Cardiac muscle cell (in vitro differentiated cells and primary cell): ENCODE measurements at regions not wholly inside any gene's neighbourhood (a gene's known extent, or its start where the extent isn't known, plus 50 kb on each side); places are given as distances from the start of the nearest gene placed in this dataset.
"Not testable (repeated sequence)": the region's sequence is repeated elsewhere in the genome, so short reads cannot be mapped to it uniquely, and the experiment has no call there.

Source experiments
- DNase-seq, 2 donors: peaks; one replicate each; pipeline versions ENCODE4 v3.0.0 to v3.0.0-alpha.2; 2010 to 2017; ENCODE audit warnings: low read depth in 1 of 2, low spot score in 1 of 2
- H3K27ac ChIP-seq: fragments of 200-600 bp; sonication (generic); 2 replicates; pipeline ENCODE4 v1.5.1; 2016
- H3K27me3 ChIP-seq: fragments of 200-600 bp; sonication (generic); 2 replicates; pipeline ENCODE4 v1.6.0; 2016; ENCODE audit warnings: control low read depth
- H3K36me3 ChIP-seq: fragments of 200-600 bp; sonication (generic); 2 replicates; pipeline ENCODE4 v1.5.1; 2016; ENCODE audit warnings: control low read depth
- H3K4me1 ChIP-seq: fragments of 200-600 bp; sonication (generic); 2 replicates; pipeline ENCODE4 v1.8.1; 2017; ENCODE audit warnings: low read depth, mild to moderate bottlenecking, mixed run types
- H3K4me3 ChIP-seq: fragments of 200-600 bp; sonication (generic); 2 replicates; pipeline ENCODE4 v1.5.1; 2016; ENCODE audit warnings: mild to moderate bottlenecking
- H3K9me3 ChIP-seq: fragments of 200-600 bp; sonication (generic); 2 replicates; pipeline ENCODE4 v1.5.1; 2017; ENCODE audit warnings: low read depth, mild to moderate bottlenecking, control low read depth
- TF ChIP-seq, protein P1 (sequence below): IDR thresholded peaks from 2 replicates; pipeline ENCODE4 v1.5.1; 2012; ENCODE audit warnings: low read depth, mild to moderate bottlenecking, low read length

GRCh38 chr5:147095740-147096139, 139.1 kb upstream of the STK32A start:
- Histone ChIP-seq H3K36me3 (no peaks in the 10 kb centered on the region), H3K27me3 (no peaks in the 10 kb centered on the region), H3K9me3 (no peaks in the 10 kb centered on the region), H3K27ac (no peak overlapping the region), H3K4me3 (no peak overlapping the region), H3K4me1 (peaks cover 11% of the 10 kb centered on the region)
- no peak for DNase-seq
- TF ChIP-seq, protein P1, sequence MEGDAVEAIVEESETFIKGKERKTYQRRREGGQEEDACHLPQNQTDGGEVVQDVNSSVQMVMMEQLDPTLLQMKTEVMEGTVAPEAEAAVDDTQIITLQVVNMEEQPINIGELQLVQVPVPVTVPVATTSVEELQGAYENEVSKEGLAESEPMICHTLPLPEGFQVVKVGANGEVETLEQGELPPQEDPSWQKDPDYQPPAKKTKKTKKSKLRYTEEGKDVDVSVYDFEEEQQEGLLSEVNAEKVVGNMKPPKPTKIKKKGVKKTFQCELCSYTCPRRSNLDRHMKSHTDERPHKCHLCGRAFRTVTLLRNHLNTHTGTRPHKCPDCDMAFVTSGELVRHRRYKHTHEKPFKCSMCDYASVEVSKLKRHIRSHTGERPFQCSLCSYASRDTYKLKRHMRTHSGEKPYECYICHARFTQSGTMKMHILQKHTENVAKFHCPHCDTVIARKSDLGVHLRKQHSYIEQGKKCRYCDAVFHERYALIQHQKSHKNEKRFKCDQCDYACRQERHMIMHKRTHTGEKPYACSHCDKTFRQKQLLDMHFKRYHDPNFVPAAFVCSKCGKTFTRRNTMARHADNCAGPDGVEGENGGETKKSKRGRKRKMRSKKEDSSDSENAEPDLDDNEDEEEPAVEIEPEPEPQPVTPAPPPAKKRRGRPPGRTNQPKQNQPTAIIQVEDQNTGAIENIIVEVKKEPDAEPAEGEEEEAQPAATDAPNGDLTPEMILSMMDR: no peak

- DNase-seq: peak; percentile 52 to 66
- no peak overlapping the region for H3K4me3 ChIP-seq
- no peaks in the 10 kb centered on the region for H3K27me3 ChIP-seq
- H3K27ac ChIP-seq: peak overlapping the region; percentile 66
- peaks cover 11% of the 10 kb centered on the region for H3K4me1 ChIP-seq
- H3K36me3 ChIP-seq: no peaks in the 10 kb centered on the region
- TF ChIP-seq, protein P1: peak; percentile 63
- H3K9me3 ChIP-seq: no peaks in the 10 kb centered on the region
Observed at GRCh38 chr5:147098233-147098790, 136.5 kb upstream of the STK32A start.

GRCh38 chr5:147101659-147102369, 133.0 kb upstream of the STK32A start:
- H3K36me3 ChIP-seq: no peaks in the 10 kb centered on the region
- TF ChIP-seq, protein P1: no peak
- H3K27ac ChIP-seq: no peak overlapping the region
- H3K27me3 ChIP-seq: no peaks in the 10 kb centered on the region
- H3K9me3 ChIP-seq: no peaks in the 10 kb centered on the region
- no peak overlapping the region for H3K4me3 ChIP-seq
- no peak for DNase-seq
- no peaks in the 10 kb centered on the region for H3K4me1 ChIP-seq

GRCh38 chr5:147112899-147113298, 121.9 kb upstream of the STK32A start:
- Histone ChIP-seq H3K9me3 (no peaks in the 10 kb centered on the region), H3K27ac (no peak overlapping the region), H3K36me3 (no peaks in the 10 kb centered on the region), H3K4me1 (no peaks in the 10 kb centered on the region), H3K27me3 (no peaks in the 10 kb centered on the region), H3K4me3 (no peak overlapping the region)
- TF ChIP-seq, protein P1: no peak
- no peak for DNase-seq

DNA sequence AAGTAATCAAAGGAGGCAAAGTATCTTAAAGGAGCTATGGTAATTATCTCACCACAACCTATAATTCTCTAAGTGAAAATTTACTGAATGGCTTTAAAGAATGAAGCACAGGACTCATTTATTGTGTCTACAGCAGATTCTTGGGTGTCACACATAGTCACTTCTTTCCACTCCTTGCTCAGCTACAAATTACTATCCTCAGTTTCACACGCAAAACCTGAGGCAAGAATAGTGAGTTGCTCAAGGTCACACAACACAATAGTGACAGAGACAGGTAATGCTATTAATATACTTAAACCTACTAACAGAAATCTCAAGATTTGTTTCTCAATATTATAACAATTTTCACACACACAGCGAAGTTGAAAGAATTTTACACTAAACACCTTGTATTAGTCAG, 120.9 kb upstream of the STK32A start:
- Histone ChIP-seq H3K4me1 (no peaks in the 10 kb centered on the region), H3K36me3 (no peaks in the 10 kb centered on the region), H3K27me3 (no peaks in the 10 kb centered on the region), H3K4me3 (no peak overlapping the region), H3K9me3 (no peaks in the 10 kb centered on the region), H3K27ac (no peak overlapping the region)
- DNase-seq: no peak
- TF ChIP-seq, protein P1: no peak

GRCh38 chr5:147139759-147140158, 95.1 kb upstream of the STK32A start:
- not testable (repeated sequence) for H3K4me3 ChIP-seq, H3K4me1 ChIP-seq, H3K27ac ChIP-seq, H3K36me3 ChIP-seq, DNase-seq, H3K27me3 ChIP-seq, H3K9me3 ChIP-seq
